HepG2 (cell line): ENCODE measurements at regions not wholly inside any gene's neighbourhood (a gene's known extent, or its start where the extent isn't known, plus 50 kb on each side); places are given as distances from the start of the nearest gene placed in this dataset.

ENCODE experiments used
- CTCF ChIP-seq: sonication (generic); formaldehyde crosslinking; IDR thresholded peaks from 2 replicates; pipeline ENCODE4 v1.5.0; 2020; ENCODE audit warnings: mild to moderate bottlenecking, missing genetic modification reagents, moderate library complexity
- EP300 ChIP-seq, 3 experiments: sonication (generic) in 1 of 3; formaldehyde crosslinking in 1 of 3; IDR thresholded peaks; 2 replicates each; pipeline versions ENCODE4 v1.5.1 to v1.6.1; 2011 to 2020; ENCODE audit warnings: low read depth in 2 of 3, low read length in 2 of 3, borderline replicate concordance in 1 of 3, improper control_type of control experiment in 1 of 3, mild to moderate bottlenecking in 1 of 3, missing genetic modification reagents in 1 of 3, moderate library complexity in 1 of 3
- KLF11 ChIP-seq: IDR thresholded peaks from 2 replicates; pipeline ENCODE4 v1.6.1; 2016; ENCODE audit warnings: missing compliant biosample characterization
- MTA1 ChIP-seq: sonication (generic); formaldehyde crosslinking; IDR thresholded peaks from 2 replicates; pipeline ENCODE4 v1.4.0; 2020; ENCODE audit warnings: missing genetic modification reagents, mild to moderate bottlenecking, borderline replicate concordance
- POLR2A ChIP-seq, 2 experiments: IDR thresholded peaks; 2 replicates each; pipeline ENCODE4 v1.6.1; 2011; ENCODE audit warnings: low read depth in 2 of 2, low read length in 2 of 2, mild to moderate bottlenecking in 1 of 2, moderate library complexity in 1 of 2; ENCODE audit not compliant: insufficient read depth in 1 of 2
- PRDM4 ChIP-seq: sonication (generic); formaldehyde crosslinking; IDR thresholded peaks from 2 replicates; pipeline ENCODE4 v1.9.0; 2021; ENCODE audit warnings: missing genetic modification reagents, borderline replicate concordance
- RAD21 ChIP-seq: fragments of 450-650 bp; formaldehyde crosslinking; IDR thresholded peaks from 2 replicates; pipeline ENCODE4 v1.5.0; 2020; ENCODE audit warnings: mild to moderate bottlenecking
- RBAK ChIP-seq: sonication (generic); formaldehyde crosslinking; IDR thresholded peaks from 2 replicates; pipeline ENCODE4 v1.5.1; 2020; ENCODE audit warnings: mild to moderate bottlenecking, missing genetic modification reagents
- SMC3 ChIP-seq: IDR thresholded peaks from 2 replicates; pipeline ENCODE4 v1.6.1; 2011; ENCODE audit warnings: low read length, improper control_type of control experiment
- ZBTB1 ChIP-seq: sonication (generic); formaldehyde crosslinking; IDR thresholded peaks from 2 replicates; pipeline ENCODE4 v1.4.0; 2020; ENCODE audit warnings: missing genetic modification reagents, borderline replicate concordance
- ZNF335 ChIP-seq: sonication (generic); formaldehyde crosslinking; IDR thresholded peaks from 2 replicates; pipeline ENCODE4 v1.4.0; 2020; ENCODE audit warnings: missing genetic modification reagents
- ZNF549 ChIP-seq: sonication (generic); formaldehyde crosslinking; IDR thresholded peaks from 2 replicates; pipeline ENCODE4 v1.5.0; 2020; ENCODE audit warnings: missing genetic modification reagents

GRCh38 chr6:90829311-90829710 lies 242.4 kb upstream of the MAP3K7 start:
- TF ChIP-seq RAD21 (CRISPR knock-in tag): no peak
- no peak for TF ChIP-seq KLF11 (CRISPR knock-in tag)
- TF ChIP-seq POLR2A (IDR thresholded peaks at IDR 0.05; ENCODE audit: insufficient read depth in 1 of 2, low read depth in 2 of 2, low read length in 2 of 2): no peak
- no peak for TF ChIP-seq EP300 (IDR thresholded peaks at IDR 0.05; ENCODE audit: low read depth in 2 of 2, low read length in 2 of 2)
- no peak for TF ChIP-seq EP300 (CRISPR knock-in tag; IDR thresholded peaks at IDR 0.05; ENCODE audit: borderline replicate concordance)
- no peak for TF ChIP-seq ZNF335
- no peak for TF ChIP-seq PRDM4 (CRISPR knock-in tag)
- TF ChIP-seq ZNF549: no peak
- no peak for TF ChIP-seq CTCF (CRISPR knock-in tag)
- no peak for TF ChIP-seq ZBTB1 (CRISPR knock-in tag)
- no peak for TF ChIP-seq RBAK (CRISPR knock-in tag)
- no peak for TF ChIP-seq SMC3
- no peak for TF ChIP-seq MTA1 (CRISPR knock-in tag)
